ENCODE measurements at regions not wholly inside any gene's neighbourhood (a gene's known extent, or its start where the extent isn't known, plus 50 kb on each side); places are given as distances from the start of the nearest gene placed in this dataset.

DNA sequence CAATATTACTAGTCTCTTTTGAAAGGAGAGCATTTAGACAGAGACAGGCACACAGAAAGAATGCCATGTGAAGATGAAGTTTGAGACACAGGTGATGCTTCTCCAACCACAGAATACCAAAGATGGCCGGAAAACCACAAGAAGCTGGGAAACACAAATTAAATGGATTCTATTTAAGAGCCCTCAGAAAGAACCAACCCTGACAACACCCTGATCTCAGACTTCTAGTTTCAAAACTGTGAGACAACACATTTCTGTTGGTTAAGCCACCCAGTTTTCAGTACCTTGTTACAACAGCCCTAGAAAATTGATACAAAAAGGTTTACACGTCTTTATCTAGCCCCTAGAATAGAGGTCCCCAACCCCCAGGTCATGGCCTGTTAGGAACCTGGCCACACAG is 79.8 kb upstream of the CCNG1 start:
- TF ChIP-seq CTCF (IDR thresholded peaks at IDR 0.05; ENCODE audit: low read length), result no peak
- TF ChIP-seq EZH2 (IDR thresholded peaks at IDR 0.05; ENCODE audit: borderline replicate concordance, low read length), result no peak

All from OCI-LY1 (cell line).